ENCODE measurements at regions not wholly inside any gene's neighbourhood (a gene's known extent, or its start where the extent isn't known, plus 50 kb on each side); places are given as distances from the start of the nearest gene placed in this dataset.

- no peaks in the 10 kb centered on the region for H4K20me1 ChIP-seq (ENCODE audit: insufficient read depth, low read length)
- Mint-ChIP-seq H3K36me3 (no peaks in the 10 kb centered on the region), H3K4me3 (no peak overlapping the region), H3K27ac (peak overlapping the region in 1 of 7 donors; percentile 8), H3K27me3 (ENCODE audit: low read depth in 3 of 3) (peaks cover 0 to 2% (median 0%) of the 10 kb centered on the region in 3 donors), H3K9me3 (peaks cover 0 to 2% (median 0%) of the 10 kb centered on the region in 7 donors), H3K4me1 (peaks cover 8% of the 10 kb centered on the region)
- H3K27ac ChIP-seq (ENCODE audit: low read depth in 1 of 2, low read length in 2 of 2) = no peak overlapping the region
- DNase-seq = no peak
- peaks cover 0 to 7% of the 10 kb centered on the region in 2 donors for H3K4me1 ChIP-seq (ENCODE audit: control insufficient read depth in 1 of 2, insufficient read depth in 2 of 2, low read length in 2 of 2)
- no peak overlapping the region for H3K9ac ChIP-seq (ENCODE audit: insufficient read depth, low read length, poor library complexity, severe bottlenecking)
- TF ChIP-seq CTCF (IDR thresholded peaks at IDR 0.05) = no peak
- no peaks in the 10 kb centered on the region for H3K27me3 ChIP-seq (ENCODE audit: control insufficient read depth in 2 of 2, insufficient read depth in 2 of 2, low read length in 2 of 2)
- H2AFZ ChIP-seq (ENCODE audit: insufficient read depth, low read depth, low read length, poor library complexity, severe bottlenecking) = no peak overlapping the region
- H3K79me2 ChIP-seq (ENCODE audit: insufficient read depth, low read length) = no peaks in the 10 kb centered on the region
- no peak overlapping the region for H3K4me2 ChIP-seq (replicated peaks; ENCODE audit: extremely low read depth, low read length, poor library complexity, severe bottlenecking)
- intact Hi-C loops (cut with micrococcal nuclease) = no loop called here
- no peaks in the 10 kb centered on the region for H3K36me3 ChIP-seq (replicated peaks in 1 of 2; ENCODE audit: control insufficient read depth in 1 of 2, insufficient read depth in 2 of 2, low read length in 2 of 2)
- no peaks in the 10 kb centered on the region for H3K9me3 ChIP-seq (replicated peaks in 1 of 2; ENCODE audit: control insufficient read depth in 1 of 2, insufficient read depth in 1 of 2, low read length in 2 of 2)
- H3K4me3 ChIP-seq (replicated peaks in 1 of 3; ENCODE audit: low read depth in 2 of 3, low read length in 3 of 3) = no peak overlapping the region
- no CpG with 5 or more reads among the region's 1 CpG for WGBS (ENCODE audit: insufficient coverage)
These were observed 364.8 kb upstream of the SNX7 start for GRCh38 chr1:98296681-98297080.

- no peak for DNase-seq
- Histone ChIP-seq H3K27me3 (ENCODE audit: control insufficient read depth in 2 of 2, insufficient read depth in 2 of 2, low read length in 2 of 2) (no peaks in the 10 kb centered on the region), H4K20me1 (ENCODE audit: insufficient read depth, low read length) (no peaks in the 10 kb centered on the region), H3K9ac (ENCODE audit: insufficient read depth, low read length, poor library complexity, severe bottlenecking) (no peak overlapping the region), H3K36me3 (replicated peaks in 1 of 2; ENCODE audit: control insufficient read depth in 1 of 2, insufficient read depth in 2 of 2, low read length in 2 of 2) (no peaks in the 10 kb centered on the region), H3K79me2 (ENCODE audit: insufficient read depth, low read length) (no peaks in the 10 kb centered on the region), H3K4me1 (ENCODE audit: control insufficient read depth in 1 of 2, insufficient read depth in 2 of 2, low read length in 2 of 2) (peaks cover 0 to 7% of the 10 kb centered on the region in 2 donors), H3K9me3 (replicated peaks in 1 of 2; ENCODE audit: control insufficient read depth in 1 of 2, insufficient read depth in 1 of 2, low read length in 2 of 2) (no peaks in the 10 kb centered on the region), H3K27ac (ENCODE audit: low read depth in 1 of 2, low read length in 2 of 2) (no peak overlapping the region), H3K4me3 (replicated peaks in 1 of 3; ENCODE audit: low read depth in 2 of 3, low read length in 3 of 3) (no peak overlapping the region), H2AFZ (ENCODE audit: insufficient read depth, low read depth, low read length, poor library complexity, severe bottlenecking) (no peak overlapping the region), H3K4me2 (replicated peaks; ENCODE audit: extremely low read depth, low read length, poor library complexity, severe bottlenecking) (no peak overlapping the region)
- TF ChIP-seq CTCF (IDR thresholded peaks at IDR 0.05) = no peak
- peaks cover 0 to 1% (median 0%) of the 10 kb centered on the region in 7 donors for H3K9me3 Mint-ChIP-seq
- H3K27me3 Mint-ChIP-seq (ENCODE audit: low read depth in 3 of 3) = peaks cover 0 to 2% (median 0%) of the 10 kb centered on the region in 3 donors
- no CpG with 5 or more reads among the region's 2 CpGs for WGBS (ENCODE audit: insufficient coverage)
- no peak overlapping the region for H3K27ac Mint-ChIP-seq
- H3K4me3 Mint-ChIP-seq = no peak overlapping the region
- H3K36me3 Mint-ChIP-seq = no peaks in the 10 kb centered on the region
- intact Hi-C loops (cut with micrococcal nuclease) = no loop called here
- H3K4me1 Mint-ChIP-seq = peaks cover 8% of the 10 kb centered on the region
These were observed 367.4 kb upstream of the SNX7 start for GRCh38 chr1:98294127-98294526.
